Heart right ventricle (tissue), 16 donors: ENCODE measurements at regions not wholly inside any gene's neighbourhood (a gene's known extent, or its start where the extent isn't known, plus 50 kb on each side); places are given as distances from the start of the nearest gene placed in this dataset.

Experiments used
- ATAC-seq, 8 donors: fragments of 200-7000 bp; cut with Tn5 transposase; one replicate each; pipeline ENCODE4 v1.9.1; 2020; ENCODE audit warnings: mild to moderate bottlenecking in 8 of 8, moderate library complexity in 8 of 8, moderate number of reproducible peaks in 1 of 8
- DNase-seq, 2 donors: peaks; one replicate each; pipeline ENCODE4 v3.0.0-alpha.2; 2020
- H3K27ac ChIP-seq, 10 donors: fragments of 200-600 bp; sonication (generic) in 2 of 10; one replicate each; pipeline versions ENCODE4 v1.5.0 to v1.8.0; 2020 to 2022; ENCODE audit warnings: mild to moderate bottlenecking in 3 of 10
- H3K27me3 ChIP-seq, 7 donors: fragments of 200-600 bp; one replicate each; pipeline ENCODE4 v1.8.0; 2021 to 2022; ENCODE audit warnings: mild to moderate bottlenecking in 2 of 7
- H3K36me3 ChIP-seq, 9 donors: fragments of 200-600 bp; sonication (generic) in 1 of 9; one replicate each; pipeline versions ENCODE4 v1.5.0 to v1.8.0; 2020 to 2022; ENCODE audit warnings: mild to moderate bottlenecking in 2 of 9
- H3K4me1 ChIP-seq, 9 donors: fragments of 200-600 bp; sonication (generic) in 1 of 9; one replicate each; pipeline versions ENCODE4 v1.5.0 to v1.8.0; 2020 to 2022; ENCODE audit warnings: mild to moderate bottlenecking in 4 of 9
- H3K4me3 ChIP-seq, 10 donors: fragments of 200-600 bp; sonication (generic) in 2 of 10; one replicate each; pipeline versions ENCODE4 v1.5.0 to v1.8.0; 2020 to 2022; ENCODE audit warnings: mild to moderate bottlenecking in 7 of 10, moderate library complexity in 2 of 10
- H3K9me3 ChIP-seq, 11 donors: fragments of 200-600 bp in 10 of 11; sonication (generic) in 2 of 11; one replicate each; pipeline versions ENCODE4 v1.5.0 to v1.8.0; 2013 to 2022; ENCODE audit warnings: mild to moderate bottlenecking in 2 of 11, control low read depth in 1 of 11, moderate library complexity in 1 of 11
- CTCF ChIP-seq, 9 donors: fragments of 200-600 bp; sonication (generic) in 2 of 9; IDR thresholded peaks; one replicate each; pipeline versions ENCODE4 v1.5.0 to v1.8.0; 2021 to 2022; ENCODE audit warnings: antibody characterized with exemption in 9 of 9, mild to moderate bottlenecking in 5 of 9, moderate library complexity in 1 of 9
- WGBS, 2 donors: extraction: QIAGEN DNeasy Blood & Tissue Kit; methylation state at CpG; one replicate each; pipeline ENCODE4 v1.1.7; 2013; ENCODE audit warnings: inconsistent platforms in 1 of 2; 5-methylcytosine and 5-hydroxymethylcytosine counted together
- intact Hi-C, 10 donors: fragments of 100-400 bp; cut with DNase I; formaldehyde crosslinking; loops; one replicate each; pipeline versions ENCODE4 v1.11.1 to v1.14.2; 2022
- donor health status: Arrhythmogenic right ventricular cardiomyopathy.
- donor health status: ischemic (EF 13 %, LVEDD 7.1; RV severe dilation, severe dysfunction).
- donor health status: healthy with polysubstance abuse.
- donor health status: DM: no; HTN: yes; CAD: no.
- donor health status: DM: no; HTN: no; CAD: no.
- donor health status: ischemic (EF 25% LVEDD 6.9; RV normal size, moderate dysfunction).
- donor health status: ischemic (EF 25% LVEDD 5.7; RV mildly dilated, moderate dysfunction).
- donor health status: healthy.
- donor health status: DM: yes; HTN: yes; CAD: no.
- donor health status: Ischemic cardiomyopathy.
- donor health status: ischemic (EF 35%, LVEDD 5.7; RV mildly dilated, moderate dysfunction).
- donor health status: nonischemic (EF 11% LVEDD 7.7; RV severe dilation, severe dysfunction).
- donor health status: DM: yes; HTN: yes; CAD: no.
- donor health status: PGD.
- donor health status: ischemic (EF 29% LVEDD 5.4; RV normal size, mild dysfunction).
- donor health status: nonischemic (EF 23%, LVEDD 6.1; RV moderate dilation, normal function).

DNA sequence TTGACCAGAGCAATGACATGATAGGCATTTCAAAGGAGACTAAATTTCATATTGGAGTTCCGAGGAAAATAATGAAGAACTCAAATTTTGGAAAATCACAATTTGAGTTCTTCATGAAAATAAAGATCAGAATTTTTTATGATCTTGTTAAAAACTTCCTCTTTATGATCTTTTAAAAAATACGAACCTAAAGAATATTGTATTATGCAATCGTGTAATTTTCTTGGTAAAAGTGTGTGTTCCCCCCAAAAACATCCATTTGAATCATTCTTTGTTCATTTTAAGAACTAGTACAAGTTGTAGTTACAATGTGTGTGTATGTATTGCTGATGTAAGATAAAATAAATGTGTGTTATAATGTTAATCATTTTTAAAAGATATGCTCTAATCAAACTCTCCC lies 79.3 kb upstream of the PDK4 start:
- no peak for DNase-seq
- intact Hi-C loops, result loop anchor here in 1 of 10 donors (5.0 kb wide), 1 partner anchor 48 kb away; no protein-coding TSS in a partner anchor
- no peaks in the 10 kb centered on the region for H3K9me3 ChIP-seq
- H3K4me3 ChIP-seq, result no peak overlapping the region
- H3K4me1 ChIP-seq, result peaks cover 0 to 2% (median 0%) of the 10 kb centered on the region in 9 donors
- no peak for TF ChIP-seq CTCF (IDR thresholded peaks at IDR 0.05)
- no peaks in the 10 kb centered on the region for H3K27me3 ChIP-seq
- 92 to 94% methylated on average over 3 of the region's 3 CpGs for WGBS, 2 donors
- H3K36me3 ChIP-seq, result no peaks in the 10 kb centered on the region
- H3K27ac ChIP-seq, result no peak overlapping the region
- ATAC-seq, result no peak

GRCh38 chr7:95675016-95675415 lies 78.7 kb upstream of the PDK4 start:
- Histone ChIP-seq H3K27ac (no peak overlapping the region), H3K27me3 (no peaks in the 10 kb centered on the region), H3K36me3 (no peaks in the 10 kb centered on the region), H3K9me3 (no peaks in the 10 kb centered on the region), H3K4me1 (no peaks in the 10 kb centered on the region), H3K4me3 (no peak overlapping the region)
- no peak for ATAC-seq
- no peak for DNase-seq
- intact Hi-C loops, result loop anchor here in 1 of 10 donors (5.0 kb wide), 1 partner anchor 48 kb away; no protein-coding TSS in a partner anchor
- TF ChIP-seq CTCF (IDR thresholded peaks at IDR 0.05), result no peak
- WGBS, 2 donors, result 94 to 95% methylated on average over 6 of the region's 6 CpGs

DNA sequence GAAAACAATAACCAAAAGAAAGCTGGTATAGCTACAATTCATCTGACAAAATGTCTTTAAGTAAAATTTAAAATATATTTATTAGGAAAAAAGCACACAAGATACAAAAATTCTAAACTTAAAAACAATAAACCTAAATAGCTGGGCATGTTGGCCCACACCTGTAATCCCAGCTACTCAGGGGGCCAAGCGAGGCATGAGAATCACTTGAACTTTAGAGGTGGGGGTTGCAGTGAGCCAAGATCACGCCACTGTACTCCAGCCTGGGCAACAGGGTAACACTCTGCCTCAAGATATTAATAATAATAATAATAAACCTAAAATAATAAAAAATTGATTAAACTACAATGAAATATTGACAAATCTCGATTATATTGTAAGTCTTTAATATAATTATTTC lies 77.8 kb upstream of the PDK4 start:
- Histone ChIP-seq H3K9me3 (no peaks in the 10 kb centered on the region), H3K4me3 (no peak overlapping the region), H3K4me1 (no peaks in the 10 kb centered on the region), H3K36me3 (no peaks in the 10 kb centered on the region), H3K27ac (no peak overlapping the region), H3K27me3 (no peaks in the 10 kb centered on the region)
- ATAC-seq (no peak), DNase-seq (no peak)
- intact Hi-C loops, result no loop called here
- TF ChIP-seq CTCF (IDR thresholded peaks at IDR 0.05), result no peak
- 94% methylated on average over 3 of the region's 3 CpGs for WGBS, 2 donors

DNA sequence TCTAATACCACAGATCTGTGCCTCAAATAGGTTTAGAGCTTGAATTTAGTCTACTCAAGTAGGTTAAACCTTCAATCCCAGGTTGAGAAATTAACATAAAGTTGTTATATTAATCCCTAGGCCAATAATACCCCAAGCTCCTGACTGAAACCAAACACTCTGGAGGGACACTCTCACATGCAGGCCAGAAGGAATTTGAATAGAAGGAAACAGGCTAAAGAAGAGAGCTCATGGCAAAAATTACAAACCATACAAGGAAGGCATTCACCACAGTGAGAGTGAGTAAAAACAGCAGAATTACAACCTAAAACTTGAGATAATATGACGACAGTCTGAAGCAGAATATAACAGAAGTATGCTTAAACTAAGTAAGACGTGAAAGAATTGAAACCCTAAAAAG lies 76.1 kb upstream of the PDK4 start:
- no peak overlapping the region for H3K4me3 ChIP-seq
- H3K27ac ChIP-seq, result no peak overlapping the region
- intact Hi-C loops, result no loop called here
- H3K9me3 ChIP-seq, result no peaks in the 10 kb centered on the region
- no peak for DNase-seq
- no peak for TF ChIP-seq CTCF (IDR thresholded peaks at IDR 0.05)
- ATAC-seq, result no peak
- H3K27me3 ChIP-seq, result no peaks in the 10 kb centered on the region
- no peaks in the 10 kb centered on the region for H3K4me1 ChIP-seq
- 86 to 94% methylated on average over 2 of the region's 2 CpGs for WGBS, 2 donors
- no peaks in the 10 kb centered on the region for H3K36me3 ChIP-seq
